Activated CD4-positive, alpha-beta T cell treated with anti-CD3 and anti-CD28 coated beads, Interleukin-2, Interleukin-6, amounts not matched to agents 100 ng/mL and 50 ng/mL, durations not matched to agents 16 hours and 8 hours (primary cell): ENCODE measurements at regions not wholly inside any gene's neighbourhood (a gene's known extent, or its start where the extent isn't known, plus 50 kb on each side); places are given as distances from the start of the nearest gene placed in this dataset.

Experiments used
- DNase-seq: peaks from one replicate; pipeline ENCODE4 v3.0.0-alpha.2; 2020

- DNase-seq: no peak
Measured at GRCh38 chr20:60331688-60332300, 373.6 kb downstream of the CDH26 start.

- no peak for DNase-seq
Measured at GRCh38 chr20:60332523-60332922, 374.3 kb downstream of the CDH26 start.

GRCh38 chr20:60334911-60335310 is 376.7 kb downstream of the CDH26 start:
- DNase-seq: no peak

- no peak for DNase-seq
Measured at GRCh38 chr20:60338556-60338955, 380.3 kb downstream of the CDH26 start.

GRCh38 chr20:60339738-60340137 is 381.5 kb downstream of the CDH26 start:
- no peak for DNase-seq

GRCh38 chr20:60340232-60340631 is 382.0 kb downstream of the CDH26 start:
- DNase-seq: no peak

GRCh38 chr20:60341062-60341461 is 382.8 kb downstream of the CDH26 start:
- no peak for DNase-seq

GRCh38 chr20:60345106-60345505 is 386.9 kb downstream of the CDH26 start:
- no peak for DNase-seq

GRCh38 chr20:60349418-60349817 is 391.2 kb downstream of the CDH26 start:
- DNase-seq: no peak

GRCh38 chr20:60352017-60352416 is 393.8 kb downstream of the CDH26 start:
- no peak for DNase-seq

GRCh38 chr20:60352596-60352995 is 394.4 kb downstream of the CDH26 start:
- no peak for DNase-seq

GRCh38 chr20:60354024-60354580 is 395.9 kb downstream of the CDH26 start:
- DNase-seq: no peak

GRCh38 chr20:60358101-60358500 is 399.9 kb downstream of the CDH26 start:
- DNase-seq: no peak

- no peak for DNase-seq
Measured at GRCh38 chr20:60359010-60359409, 400.8 kb downstream of the CDH26 start.

- DNase-seq: no peak
Measured at GRCh38 chr20:60361761-60362395, 403.7 kb downstream of the CDH26 start.

- DNase-seq: no peak
Measured at GRCh38 chr20:60362531-60362930, 404.3 kb downstream of the CDH26 start.

GRCh38 chr20:60363698-60364097 is 405.5 kb downstream of the CDH26 start:
- DNase-seq: no peak

- no peak for DNase-seq
Measured at GRCh38 chr20:60365064-60365666, 406.9 kb downstream of the CDH26 start.

GRCh38 chr20:60365882-60366281 is 407.7 kb downstream of the CDH26 start:
- DNase-seq: no peak

GRCh38 chr20:60371384-60371783 is 413.2 kb downstream of the CDH26 start:
- DNase-seq: no peak

- no peak for DNase-seq
Measured at GRCh38 chr20:60372275-60372674, 414.1 kb downstream of the CDH26 start.

GRCh38 chr20:60372822-60373221 is 414.6 kb downstream of the CDH26 start:
- no peak for DNase-seq

- no peak for DNase-seq
Measured at GRCh38 chr20:60378620-60379019, 420.4 kb downstream of the CDH26 start.
